Glomerular visceral epithelial cell (primary cell): ENCODE measurements at regions not wholly inside any gene's neighbourhood (a gene's known extent, or its start where the extent isn't known, plus 50 kb on each side); places are given as distances from the start of the nearest gene placed in this dataset.

Source experiments
- DNase-seq: peaks from one replicate; pipeline ENCODE4 v3.0.0-alpha.2; 2016; ENCODE audit errors: extremely low spot score

DNA sequence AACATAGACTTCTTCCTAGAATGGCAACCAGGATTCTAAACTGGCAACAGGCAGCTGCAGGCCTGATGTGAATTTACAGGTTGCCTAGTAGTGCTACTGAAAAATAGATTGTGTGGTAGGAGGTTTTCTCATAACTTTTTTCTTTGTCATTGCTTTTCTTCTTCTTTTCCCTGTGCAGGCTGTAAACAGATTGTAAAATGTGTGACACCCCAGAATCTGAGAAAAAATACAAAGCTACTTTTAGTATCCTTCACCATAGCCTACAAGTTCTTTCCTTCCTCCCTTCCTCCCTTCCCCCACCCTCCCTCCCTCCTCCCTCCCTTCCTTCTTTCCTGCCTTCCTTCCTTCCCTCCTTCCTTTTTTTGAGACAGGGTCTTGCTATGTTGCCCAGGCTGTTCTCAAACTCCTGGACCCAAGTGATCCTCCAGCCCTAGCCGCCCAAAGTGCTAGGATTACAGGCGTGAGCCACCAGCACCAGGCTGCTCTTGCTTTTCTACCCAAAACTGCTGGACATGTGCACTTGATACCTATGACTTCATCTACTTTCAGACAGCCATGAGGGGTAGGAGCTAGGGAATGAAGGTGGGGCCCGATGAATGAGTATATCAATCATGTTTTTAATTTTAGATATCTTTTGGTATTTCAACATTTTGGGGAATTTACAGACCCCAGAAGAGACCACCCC is 114.2 kb upstream of the EEA1 start:
- no peak for DNase-seq

DNA sequence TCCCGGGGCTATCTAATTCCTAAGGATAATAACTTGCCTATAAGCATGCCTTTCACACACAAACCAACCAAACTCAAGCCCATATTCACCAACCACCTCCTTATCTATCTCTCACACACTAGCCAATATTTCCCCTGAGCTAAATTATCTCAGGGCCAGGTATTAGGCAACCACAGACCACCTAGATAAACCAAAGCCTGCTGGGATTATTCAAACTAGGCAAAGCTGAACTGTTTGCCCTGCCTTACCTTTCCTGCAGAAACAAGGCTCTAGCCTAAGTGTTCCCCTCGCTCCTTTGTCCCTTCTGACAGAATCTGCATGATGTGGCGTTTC is 114.7 kb upstream of the EEA1 start:
- no peak for DNase-seq

DNA sequence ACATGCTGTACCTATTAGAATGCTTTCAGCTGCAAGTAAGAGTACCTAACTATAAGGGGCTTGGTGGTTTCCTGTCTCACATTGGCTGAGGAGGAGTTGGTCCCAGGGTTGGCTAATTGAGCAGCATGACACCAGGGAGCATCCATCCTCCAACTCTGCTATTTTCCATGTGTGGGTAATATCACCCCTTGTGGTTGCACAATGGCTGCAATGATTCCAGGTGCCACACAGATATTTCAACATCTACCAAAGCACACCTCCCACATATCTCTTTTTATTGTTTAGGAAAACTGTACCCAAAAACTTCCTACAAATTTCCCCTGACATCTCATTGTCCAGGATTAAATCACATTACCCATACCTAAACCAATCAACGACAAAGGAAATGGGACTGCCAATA is 118.0 kb upstream of the EEA1 start:
- DNase-seq: no peak

DNA sequence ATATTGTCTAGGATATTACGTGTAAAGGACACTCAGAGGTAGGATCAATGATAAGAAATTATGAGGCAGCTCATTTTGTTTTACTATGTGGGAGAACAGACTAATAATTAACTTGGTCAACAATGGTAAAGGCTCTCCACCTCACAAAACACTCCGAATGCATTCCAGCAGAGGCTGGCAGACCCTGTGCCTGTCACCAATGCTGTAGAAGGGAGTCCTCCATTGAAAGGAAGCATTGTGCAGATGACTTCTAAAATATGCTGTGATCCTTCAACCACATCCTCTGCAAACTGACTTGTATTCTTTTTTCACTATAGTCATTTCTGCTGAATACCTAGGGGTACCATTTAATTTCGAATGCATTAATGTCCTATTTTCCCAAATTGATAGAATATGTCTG is 119.6 kb upstream of the EEA1 start:
- peak; percentile 3 for DNase-seq

DNA sequence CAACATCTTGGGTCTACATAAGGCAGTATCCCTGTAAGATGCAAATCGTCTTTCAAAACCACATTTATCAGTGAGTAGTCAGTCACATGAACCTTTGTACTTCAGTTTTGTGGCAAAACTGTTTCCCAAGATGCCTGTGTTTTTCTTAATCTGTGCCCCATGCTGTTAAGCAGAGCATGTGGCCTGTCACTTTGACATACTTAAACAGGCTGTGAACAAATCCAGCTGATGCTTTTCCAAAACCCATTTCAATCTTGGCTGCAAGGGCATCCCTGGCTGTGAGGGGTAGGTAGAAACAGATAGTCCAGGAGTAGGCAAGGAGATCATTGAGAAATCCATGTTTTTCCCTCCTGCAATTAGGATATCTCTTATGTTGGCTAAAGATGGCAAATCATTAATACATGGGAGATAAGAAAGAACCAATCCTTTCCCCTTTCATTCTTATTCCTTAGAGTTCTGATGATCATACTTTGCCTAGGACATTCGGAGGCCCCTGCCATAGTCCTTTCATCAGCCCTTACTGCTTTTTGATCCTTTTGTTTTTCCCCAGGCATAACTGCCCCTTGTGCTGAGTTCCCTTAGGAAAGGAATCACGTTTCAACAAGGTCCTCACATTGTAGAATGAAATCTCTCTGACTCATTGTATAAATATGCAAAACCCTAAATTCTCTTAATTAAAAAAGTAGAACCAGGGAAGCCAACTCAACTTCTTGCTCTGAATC is 121.1 kb upstream of the EEA1 start:
- no peak for DNase-seq

DNA sequence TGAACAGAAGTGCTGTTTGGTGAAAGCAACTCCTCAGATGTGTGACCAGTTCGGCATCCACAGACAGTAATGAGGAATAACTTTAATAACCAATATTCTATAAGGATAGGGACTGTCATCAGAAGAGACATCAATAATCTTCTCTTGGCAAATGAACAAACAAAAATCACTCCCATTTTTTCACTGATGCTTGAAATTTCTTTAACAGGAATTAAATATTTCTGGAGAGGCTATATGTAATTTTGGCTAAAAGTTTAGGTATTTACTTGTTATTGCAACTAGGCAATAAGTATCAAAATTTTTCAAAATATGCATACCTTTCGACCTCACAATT is 121.6 kb upstream of the EEA1 start:
- no peak for DNase-seq

DNA sequence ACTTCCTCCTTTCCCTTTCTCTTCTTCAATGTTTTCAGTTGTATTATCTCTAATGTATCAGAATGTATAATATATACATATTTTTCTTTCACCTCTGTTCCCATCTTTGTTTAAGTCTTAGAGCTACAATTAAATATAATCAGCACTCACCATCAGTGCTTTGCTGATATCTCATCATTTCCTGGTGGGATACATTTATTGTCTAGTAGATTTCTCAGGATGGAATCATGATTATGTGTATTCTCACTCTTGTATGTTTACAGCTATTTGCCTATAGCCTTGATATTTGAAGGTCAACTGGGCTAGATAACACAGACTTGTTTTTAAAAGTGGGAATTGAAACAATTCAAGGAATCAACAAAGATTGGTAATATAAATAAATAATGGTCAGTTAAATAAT is 124.9 kb upstream of the EEA1 start:
- DNase-seq: no peak

DNA sequence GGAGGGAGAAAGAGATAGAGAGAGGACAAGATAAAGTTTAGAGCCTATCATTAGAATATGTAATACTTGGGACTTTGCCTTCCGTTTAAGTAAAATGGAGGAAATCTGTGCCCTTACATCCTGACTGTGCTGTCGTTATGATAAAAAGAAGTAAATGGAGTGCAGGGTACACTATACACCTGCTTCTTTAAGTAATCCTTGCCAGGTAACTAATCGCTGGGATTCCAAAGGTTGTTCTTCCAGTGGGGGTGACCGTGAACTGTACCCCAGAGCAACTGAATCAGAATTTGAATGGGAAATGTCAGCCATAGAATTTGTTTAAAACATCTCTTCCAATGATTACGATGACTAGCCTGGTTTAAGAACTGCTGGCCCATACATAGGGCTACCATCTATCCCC is 126.1 kb upstream of the EEA1 start:
- DNase-seq: no peak

DNA sequence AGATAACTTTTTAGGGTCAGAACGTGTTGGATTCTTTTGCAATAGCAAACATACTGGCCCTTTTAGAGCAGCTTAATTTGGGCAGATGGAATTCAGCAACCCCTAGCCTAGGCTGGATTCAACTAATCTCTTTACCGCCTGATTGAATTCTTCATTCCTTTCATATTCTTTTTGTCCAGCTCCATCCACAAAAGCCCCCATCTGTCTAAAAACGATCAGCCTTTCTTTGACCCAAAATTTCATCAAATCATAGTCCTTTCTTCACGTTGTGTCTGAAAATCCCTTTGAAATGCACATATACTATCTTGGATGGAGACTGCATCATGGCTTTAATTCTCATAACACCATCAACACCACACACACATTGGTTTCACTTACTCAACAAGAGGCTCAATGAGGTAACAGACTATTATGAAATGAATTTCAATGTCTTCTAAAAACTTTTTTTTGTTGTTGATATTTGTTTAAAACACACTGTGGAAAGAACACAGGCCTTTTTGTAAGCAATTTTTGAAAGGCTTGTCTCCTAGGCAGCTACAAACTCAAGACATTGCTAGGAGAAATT is 128.0 kb upstream of the EEA1 start:
- DNase-seq: no peak

DNA sequence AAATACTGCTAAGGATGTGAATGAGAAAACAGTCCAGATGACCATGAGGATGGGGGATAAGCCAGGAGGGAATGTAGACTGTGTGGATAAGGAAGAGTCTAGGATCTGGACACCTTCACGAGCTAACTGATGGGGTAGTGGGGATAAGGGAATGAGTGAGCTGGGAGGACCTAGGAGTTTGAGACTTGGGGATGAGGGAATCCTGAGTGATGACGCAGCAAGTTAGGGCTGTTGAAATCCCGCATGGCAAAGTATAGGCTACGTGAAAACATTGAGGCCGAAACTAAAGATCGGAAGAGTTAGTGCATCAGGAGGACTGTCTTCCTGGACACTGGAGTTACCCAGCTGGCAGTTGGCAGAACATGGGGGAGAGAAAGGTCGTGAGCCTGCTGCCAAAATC is 129.2 kb upstream of the EEA1 start:
- DNase-seq: no peak

DNA sequence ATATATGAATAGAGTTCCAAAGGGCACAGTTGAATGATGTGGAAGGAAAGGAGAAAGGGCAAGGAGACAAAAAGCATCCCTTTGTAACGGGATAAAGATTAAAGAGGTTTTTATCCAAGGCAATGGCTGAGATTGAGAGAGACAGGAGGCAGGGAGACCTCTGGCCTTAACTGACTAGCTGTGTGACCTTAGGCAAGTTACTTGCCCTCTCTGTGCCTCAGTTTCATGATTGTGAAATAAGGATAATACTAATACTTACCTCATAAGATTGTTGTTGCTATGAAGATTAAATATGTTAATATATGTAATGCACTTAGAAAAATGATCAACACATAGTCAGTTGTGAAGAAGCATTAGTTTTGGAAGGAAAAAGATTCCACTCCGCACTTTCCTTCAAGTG is 130.2 kb upstream of the EEA1 start:
- DNase-seq: no peak

DNA sequence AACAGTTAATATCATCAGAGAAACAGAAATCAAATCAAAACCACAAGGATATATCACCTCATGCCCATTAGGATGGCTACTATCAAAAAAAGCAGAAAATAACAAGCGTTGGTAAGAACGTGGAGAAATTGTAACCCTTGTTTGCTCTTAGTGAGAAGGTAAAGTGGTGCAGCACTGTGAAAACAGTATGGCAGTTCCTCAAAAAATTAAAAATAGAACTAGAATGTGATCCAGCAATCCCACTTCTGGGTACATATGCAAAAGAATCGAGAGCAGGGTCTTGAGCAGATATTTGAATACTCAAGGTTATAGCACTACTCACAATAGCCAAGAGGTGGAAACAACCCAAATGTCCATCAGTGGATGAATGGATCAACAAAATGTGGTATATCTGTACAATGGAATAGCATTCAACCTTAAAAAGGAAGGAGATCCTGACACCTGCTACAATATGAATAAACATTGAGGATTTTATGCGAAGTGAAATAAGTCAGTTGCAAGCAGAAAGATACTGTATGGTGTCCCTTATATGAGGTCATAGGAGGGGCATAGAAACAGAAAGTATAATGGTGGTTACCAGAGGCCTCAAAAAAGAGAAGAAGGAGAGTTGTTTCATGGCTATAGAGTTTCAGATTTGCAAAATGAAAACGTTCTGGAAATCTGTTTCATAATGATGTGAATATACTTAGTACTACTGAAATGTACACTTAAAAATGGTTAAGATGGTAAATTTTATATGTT is 131.0 kb upstream of the EEA1 start:
- no peak for DNase-seq

DNA sequence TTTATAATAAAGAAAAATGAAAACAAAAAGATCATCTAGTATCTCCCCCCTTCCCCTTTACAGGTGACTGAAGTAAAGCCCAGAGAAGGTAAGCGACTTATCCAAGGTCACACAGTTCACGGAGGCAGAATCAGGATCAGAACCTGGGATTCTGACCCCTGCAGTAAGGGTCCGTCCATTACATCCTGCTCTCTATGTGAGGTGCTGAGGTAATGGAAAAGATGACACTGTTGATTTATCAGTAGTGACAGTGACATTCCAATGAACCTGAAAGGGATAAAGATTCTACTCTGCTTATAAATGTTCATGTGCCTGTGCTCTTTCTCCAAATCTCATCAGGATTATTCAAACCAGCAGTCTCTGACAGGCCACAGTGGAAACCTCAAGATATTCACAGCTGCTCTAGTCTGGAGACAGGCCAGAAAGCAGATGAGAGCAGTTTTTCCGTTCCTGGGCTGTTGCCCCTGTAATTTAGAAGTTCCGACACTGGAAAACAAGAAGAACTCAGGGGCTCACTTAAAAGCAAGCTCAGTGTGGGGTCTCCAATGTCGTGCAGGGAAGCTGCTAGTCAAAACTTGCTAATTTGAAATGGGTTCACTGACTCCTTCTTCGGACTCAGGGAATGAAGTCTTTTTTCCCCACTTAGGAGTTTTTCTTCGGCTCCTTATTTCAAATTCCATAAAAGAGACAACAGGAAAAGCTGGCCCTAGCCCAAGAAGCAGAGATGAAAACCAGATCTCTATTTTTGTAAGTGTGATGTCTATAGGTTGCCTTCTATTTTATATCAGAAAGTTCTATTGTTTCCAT is 131.8 kb upstream of the EEA1 start:
- DNase-seq: no peak

DNA sequence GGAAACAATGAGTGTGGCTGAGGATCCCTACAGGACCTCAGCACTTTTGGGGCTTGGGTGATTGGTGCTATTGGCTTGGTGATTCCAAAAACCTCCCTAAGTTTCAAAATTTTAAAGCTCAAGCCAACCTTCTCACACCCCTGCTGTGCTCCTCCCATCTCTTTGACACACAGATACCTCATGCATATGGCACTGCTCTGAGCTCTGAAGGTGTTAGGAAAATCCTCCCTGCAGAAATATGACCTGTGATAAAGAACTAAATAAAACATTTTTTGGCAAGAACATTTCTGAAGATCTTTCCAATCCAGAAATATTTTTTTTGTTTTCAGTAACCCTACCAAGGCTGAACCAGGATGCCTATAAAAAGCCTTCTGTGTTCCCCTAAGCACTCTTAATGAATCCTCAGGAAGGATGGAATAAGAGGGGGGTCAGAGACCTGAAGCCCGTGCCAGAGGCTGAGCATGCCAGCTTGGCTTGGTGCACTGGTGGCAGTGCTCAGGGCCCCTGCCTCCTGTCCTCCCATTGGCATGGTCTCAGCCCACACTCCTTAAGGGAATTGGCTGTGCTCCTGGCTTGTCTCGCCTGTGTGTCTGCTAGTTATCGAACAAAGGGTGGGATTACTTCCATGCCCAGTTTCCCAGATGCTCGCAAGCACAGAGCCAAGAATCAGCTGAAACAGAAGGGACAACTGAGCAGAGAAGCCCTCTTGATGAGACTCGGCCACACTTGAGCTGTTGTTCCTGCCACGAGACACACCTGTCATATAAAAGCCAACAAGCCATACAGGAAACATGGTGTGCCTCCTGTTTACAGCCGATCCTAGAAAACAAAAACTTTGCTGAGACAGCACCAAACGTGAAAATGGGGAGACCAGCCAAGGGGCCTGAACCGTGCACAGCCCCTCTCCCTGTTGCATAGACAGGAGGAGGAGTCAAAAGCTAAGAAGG is 132.7 kb upstream of the EEA1 start:
- DNase-seq: no peak

DNA sequence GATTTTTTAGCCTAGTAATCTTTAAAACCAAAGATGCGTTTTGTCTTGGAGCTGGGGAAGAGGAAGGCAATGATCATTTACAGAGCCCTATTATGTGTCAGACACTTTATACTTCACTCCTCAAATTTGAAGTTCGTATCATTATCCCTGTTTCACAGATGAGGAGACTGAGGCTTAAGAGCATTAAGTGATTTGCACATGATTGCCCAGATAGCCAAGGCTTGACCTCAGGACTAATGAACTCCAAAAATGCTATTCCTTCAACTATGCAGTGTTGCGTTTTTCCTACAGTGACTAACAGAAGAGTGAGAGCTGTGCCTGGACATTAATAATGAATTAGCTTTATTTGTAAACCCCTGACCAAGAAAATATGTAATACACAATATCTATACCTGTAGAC is 136.8 kb upstream of the EEA1 start:
- no peak for DNase-seq

DNA sequence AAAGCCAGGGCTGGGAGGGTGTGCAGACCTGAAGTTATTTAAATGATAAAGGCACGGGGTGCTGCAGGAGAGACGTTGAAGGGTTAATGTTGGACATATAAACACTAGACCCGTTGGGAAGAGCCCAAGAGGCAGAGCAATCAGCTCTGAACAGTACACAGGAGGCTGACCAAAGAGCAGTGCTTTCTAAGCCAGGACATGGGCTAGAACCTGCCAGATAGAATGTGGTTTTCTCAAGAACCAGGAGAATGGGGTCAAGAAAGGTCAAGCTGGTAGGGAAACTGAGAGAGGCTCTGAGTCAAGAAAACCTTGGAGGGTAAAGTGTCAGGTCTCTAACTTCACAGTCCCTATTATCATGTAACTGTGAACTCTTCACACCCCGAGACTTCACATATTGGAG is 143.2 kb upstream of the EEA1 start:
- DNase-seq: no peak

DNA sequence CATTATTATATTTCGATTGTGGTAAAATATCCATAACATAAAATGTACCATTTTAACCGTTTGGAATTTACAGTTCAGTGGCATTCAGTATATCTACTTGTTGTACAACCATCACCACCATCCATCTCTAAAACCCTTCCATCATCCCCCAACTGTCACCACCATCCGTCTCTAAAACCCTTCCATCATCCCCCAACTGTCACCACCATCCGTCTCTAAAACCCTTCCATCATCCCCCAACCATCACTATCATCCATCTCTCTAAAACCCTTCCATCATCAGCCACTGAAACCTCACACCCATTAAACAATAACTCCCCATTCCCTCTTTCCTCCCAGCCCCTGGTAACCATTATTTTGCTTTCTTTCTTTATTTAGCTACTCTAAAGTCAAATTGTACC is 144.2 kb upstream of the EEA1 start:
- no peak for DNase-seq

DNA sequence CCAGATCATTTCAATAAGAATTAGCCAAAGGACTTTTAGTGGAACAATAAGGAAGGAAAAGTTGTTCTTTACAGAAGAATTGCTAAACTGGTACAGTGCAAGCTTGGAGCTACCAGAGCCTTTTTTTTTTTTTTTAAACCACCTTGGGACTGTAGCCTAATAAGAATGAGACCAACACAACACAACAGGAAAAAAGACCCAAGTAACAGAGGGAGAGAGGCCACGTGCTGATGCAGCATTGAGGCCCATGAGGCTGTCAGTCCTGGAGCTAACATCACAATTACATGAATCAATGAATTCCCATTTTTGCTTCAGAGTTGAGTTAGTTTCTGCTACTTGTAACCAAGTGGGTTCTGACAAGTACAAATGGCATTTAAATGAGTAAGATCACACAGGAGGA is 149.0 kb upstream of the EEA1 start:
- DNase-seq: no peak

DNA sequence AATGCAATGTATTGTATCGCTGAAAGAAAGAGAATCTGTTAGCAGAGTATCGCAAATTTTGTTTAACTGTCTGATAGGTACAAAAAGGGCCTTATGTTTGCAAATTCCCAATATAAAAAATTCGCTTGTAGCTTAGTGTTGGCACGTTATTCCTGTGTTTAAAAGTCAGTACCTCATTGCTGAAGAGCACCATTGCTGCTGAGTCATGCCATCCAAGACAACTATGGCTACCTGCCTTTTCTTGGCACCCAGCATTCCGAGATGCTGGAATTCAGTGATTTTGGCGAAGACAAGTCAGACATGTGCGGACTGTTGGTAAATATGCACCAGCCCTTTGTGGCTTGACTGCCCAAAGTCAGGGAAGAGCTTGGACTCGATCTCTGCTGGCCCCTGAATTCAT is 149.5 kb upstream of the EEA1 start:
- no peak for DNase-seq

DNA sequence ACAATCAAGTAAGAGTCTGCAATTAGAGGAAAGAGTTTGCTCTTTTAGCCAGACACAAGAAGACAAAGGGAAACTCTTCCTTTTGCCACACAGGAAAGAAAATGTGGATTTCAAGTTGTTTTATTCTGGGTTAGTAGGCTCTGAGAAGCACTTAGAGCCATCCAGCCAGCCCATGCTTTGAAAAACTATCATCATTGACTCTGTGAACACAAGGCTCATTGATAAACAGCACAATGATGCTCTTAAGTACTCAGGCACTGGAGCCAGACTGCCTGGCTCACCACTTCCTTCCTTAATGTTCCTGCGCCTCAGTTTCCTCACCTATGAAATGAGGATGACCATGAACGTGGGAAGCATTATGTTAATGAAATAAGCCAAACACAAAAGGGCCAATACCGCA is 150.2 kb upstream of the EEA1 start:
- DNase-seq: no peak

DNA sequence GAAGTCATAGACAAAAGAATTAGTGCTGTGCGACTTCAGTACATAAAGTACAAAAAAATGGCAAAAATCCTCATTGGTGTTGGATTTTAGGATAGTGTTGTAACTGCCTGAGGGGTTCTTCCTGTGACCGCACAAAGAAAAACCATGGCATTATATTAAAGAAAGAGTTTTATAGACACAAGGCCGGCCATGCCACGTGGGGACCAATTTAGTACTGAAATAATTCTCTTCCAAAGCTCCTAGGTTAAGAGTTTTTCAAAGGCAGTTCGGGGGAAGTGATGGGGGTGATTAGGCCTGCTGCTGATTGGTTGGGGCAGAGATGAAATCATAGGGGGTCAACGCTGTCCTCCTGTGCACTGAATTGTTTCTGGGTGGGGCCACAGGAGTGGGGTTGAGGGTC is 150.9 kb upstream of the EEA1 start:
- DNase-seq: no peak
